Transverse colon (tissue), 4 donors: ENCODE measurements at regions not wholly inside any gene's neighbourhood (a gene's known extent, or its start where the extent isn't known, plus 50 kb on each side); places are given as distances from the start of the nearest gene placed in this dataset.

Experiments
- DNase-seq: peaks from one replicate; pipeline ENCODE4 v3.0.0-alpha.2; 2019
- H3K27ac ChIP-seq, 4 donors: fragments of 200-600 bp; sonication (generic); 2 replicates each; pipeline ENCODE4 v1.5.1; 2016 to 2018; ENCODE audit warnings: inconsistent platforms in 4 of 4
- H3K27me3 ChIP-seq: fragments of 200-600 bp; sonication (generic); 2 replicates; pipeline ENCODE4 v1.5.1; 2017; ENCODE audit warnings: inconsistent platforms
- H3K36me3 ChIP-seq, 4 donors: fragments of 200-600 bp; sonication (generic); 2 replicates each; pipeline ENCODE4 v1.5.1; 2017 to 2019; ENCODE audit warnings: inconsistent platforms in 4 of 4
- H3K4me1 ChIP-seq, 4 donors: fragments of 200-600 bp; sonication (generic); 2 replicates each; pipeline ENCODE4 v1.5.1; 2017 to 2020; ENCODE audit warnings: inconsistent platforms in 4 of 4
- H3K4me3 ChIP-seq, 4 donors: fragments of 200-600 bp; sonication (generic); 1 replicate in 1 of 4; 2 replicates in 3 of 4; pipeline versions ENCODE4 v1.5.1 to v1.6.1; 2017 to 2019; ENCODE audit warnings: inconsistent platforms in 4 of 4
- H3K9me3 ChIP-seq, 2 donors: fragments of 200-600 bp; sonication (generic); 2 replicates each; pipeline ENCODE4 v1.5.1; 2017 to 2019; ENCODE audit warnings: inconsistent platforms in 2 of 2
- CTCF ChIP-seq, 5 experiments: fragments of 200-600 bp in 3 of 5; fragments of 450-650 bp in 2 of 5; sonication (generic) in 3 of 5; IDR thresholded peaks; 1 replicate in 2 of 5; 2 replicates in 3 of 5; pipeline ENCODE4 v1.5.1; 2016 to 2017; ENCODE audit warnings: antibody characterized with exemption in 5 of 5, inconsistent platforms in 3 of 5, mild to moderate bottlenecking in 2 of 5, moderate library complexity in 1 of 5
- EP300 ChIP-seq: sonication (generic); formaldehyde crosslinking; IDR thresholded peaks from one replicate; pipeline ENCODE4 v1.6.1; 2017; ENCODE audit warnings: antibody characterized with exemption, low read depth
- POLR2A ChIP-seq: fragments of 450-650 bp; IDR thresholded peaks from one replicate; pipeline ENCODE4 v1.6.1; 2016; ENCODE audit warnings: antibody characterized with exemption, mild to moderate bottlenecking, moderate library complexity
- POLR2AphosphoS5 ChIP-seq, 3 donors: sonication (generic); formaldehyde crosslinking; IDR thresholded peaks; one replicate each; pipeline ENCODE4 v1.6.1; 2016; ENCODE audit warnings: antibody characterized with exemption in 3 of 3
- WGBS, 2 donors: methylation state at CpG; one replicate each; pipeline ENCODE4 v1.1.5; 2018; ENCODE audit warnings: low coverage in 1 of 2; 5-methylcytosine and 5-hydroxymethylcytosine counted together
- in situ Hi-C, 4 donors: fragments of 200-750 bp; cut with MboI; loops; one replicate each; pipeline versions ENCODE4 v1.15.0 to v1.15.1; 2017; ENCODE audit warnings: low sequenced_read_pairs in 3 of 4, low pct_ligation_motif_present in 1 of 4, low pct_unique_long_range_greater_than_20kb in 1 of 4
- intact Hi-C: fragments of 100-400 bp; cut with DNase I; formaldehyde crosslinking; loops from one replicate; pipeline ENCODE4 v1.15.1; 2023; ENCODE audit warnings: low total_unique reads

GRCh38 chr18:31247574-31248199, 70.3 kb upstream of the DSG1 start:
- Histone ChIP-seq H3K27ac (no peak overlapping the region), H3K4me1 (peaks cover 2 to 36% (median 24%) of the 10 kb centered on the region in 4 donors), H3K4me3 (no peak overlapping the region), H3K27me3 (no peaks in the 10 kb centered on the region), H3K9me3 (no peaks in the 10 kb centered on the region), H3K36me3 (no peaks in the 10 kb centered on the region)
- intact Hi-C loops (no loop called here), in situ Hi-C loops (no loop called here)
- DNase-seq: no peak
- WGBS, 2 donors: 52 to 65% methylated on average over 5 to 6 of the region's 6 CpGs
- TF ChIP-seq CTCF (IDR thresholded peaks at IDR 0.05) (no peak), POLR2A (no peak), EP300 (no peak), POLR2AphosphoS5 (IDR thresholded peaks at IDR 0.05) (no peak)

- intact Hi-C loops: no loop called here
- in situ Hi-C loops: no loop called here
- no peak overlapping the region for H3K4me3 ChIP-seq
- H3K9me3 ChIP-seq: no peaks in the 10 kb centered on the region
- no peak for DNase-seq
- H3K27ac ChIP-seq: no peak overlapping the region
- TF ChIP-seq CTCF (IDR thresholded peaks at IDR 0.05) (no peak), POLR2A (no peak), POLR2AphosphoS5 (IDR thresholded peaks at IDR 0.05) (no peak), EP300 (no peak)
- no peaks in the 10 kb centered on the region for H3K36me3 ChIP-seq
- peaks cover 0 to 24% (median 15%) of the 10 kb centered on the region in 4 donors for H3K4me1 ChIP-seq
- 86 to 92% methylated on average over 6 of the region's 6 CpGs for WGBS, 2 donors
- no peaks in the 10 kb centered on the region for H3K27me3 ChIP-seq
Measured at GRCh38 chr18:31248783-31249521, 69.0 kb upstream of the DSG1 start.

- Histone ChIP-seq H3K27ac (no peak overlapping the region), H3K36me3 (no peaks in the 10 kb centered on the region), H3K4me3 (no peak overlapping the region), H3K27me3 (no peaks in the 10 kb centered on the region), H3K9me3 (no peaks in the 10 kb centered on the region), H3K4me1 (peaks cover 0 to 5% (median 1%) of the 10 kb centered on the region in 4 donors)
- in situ Hi-C loops: loop anchor here in 1 of 4 donors (25.0 kb wide), 1 partner anchor 261 kb away; no protein-coding TSS in a partner anchor
- intact Hi-C loops: no loop called here
- no peak for TF ChIP-seq POLR2A
- TF ChIP-seq EP300: no peak
- TF ChIP-seq CTCF (IDR thresholded peaks at IDR 0.05): no peak
- TF ChIP-seq POLR2AphosphoS5 (IDR thresholded peaks at IDR 0.05): no peak
- DNase-seq: no peak
- WGBS, 2 donors: 79 to 80% methylated on average over 2 of the region's 2 CpGs
Measured at GRCh38 chr18:31250902-31251301, 67.1 kb upstream of the DSG1 start.

- H3K4me3 ChIP-seq: no peak overlapping the region
- intact Hi-C loops: no loop called here
- no peaks in the 10 kb centered on the region for H3K27me3 ChIP-seq
- no peak overlapping the region for H3K27ac ChIP-seq
- TF ChIP-seq POLR2A (no peak), EP300 (no peak), CTCF (IDR thresholded peaks at IDR 0.05) (no peak), POLR2AphosphoS5 (IDR thresholded peaks at IDR 0.05) (no peak)
- no peaks in the 10 kb centered on the region for H3K9me3 ChIP-seq
- in situ Hi-C loops: loop anchor here in 1 of 4 donors (25.0 kb wide), 1 partner anchor 260 kb away; no protein-coding TSS in a partner anchor
- 56 to 71% methylated on average over 1 of the region's 1 CpG for WGBS, 2 donors
- no peaks in the 10 kb centered on the region for H3K36me3 ChIP-seq
- no peak for DNase-seq
- no peaks in the 10 kb centered on the region for H3K4me1 ChIP-seq
Measured at GRCh38 chr18:31252522-31252921, 65.4 kb upstream of the DSG1 start.
